ENCODE measurements at regions not wholly inside any gene's neighbourhood (a gene's known extent, or its start where the extent isn't known, plus 50 kb on each side); places are given as distances from the start of the nearest gene placed in this dataset.

DNA sequence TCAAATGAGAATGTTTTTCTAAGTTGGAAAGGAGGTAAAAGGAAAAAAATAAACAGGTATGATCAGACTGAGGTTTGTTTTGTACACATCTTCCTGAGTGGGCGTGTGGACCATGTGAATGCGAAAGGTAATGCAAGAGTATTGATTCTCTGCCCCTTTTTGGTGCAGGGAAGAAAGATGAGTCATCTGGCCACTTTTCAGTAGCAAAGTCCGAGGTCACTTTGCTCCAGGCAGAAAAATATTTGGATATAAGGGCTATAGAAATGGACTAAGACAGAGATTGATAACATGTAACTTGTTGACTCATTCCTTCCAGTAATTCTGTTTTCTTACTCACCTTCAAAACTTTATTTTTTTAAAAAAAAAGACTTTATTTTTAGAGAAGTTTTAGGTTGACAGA is 130.5 kb downstream of the DSEL start:
- TF ChIP-seq, protein P1, sequence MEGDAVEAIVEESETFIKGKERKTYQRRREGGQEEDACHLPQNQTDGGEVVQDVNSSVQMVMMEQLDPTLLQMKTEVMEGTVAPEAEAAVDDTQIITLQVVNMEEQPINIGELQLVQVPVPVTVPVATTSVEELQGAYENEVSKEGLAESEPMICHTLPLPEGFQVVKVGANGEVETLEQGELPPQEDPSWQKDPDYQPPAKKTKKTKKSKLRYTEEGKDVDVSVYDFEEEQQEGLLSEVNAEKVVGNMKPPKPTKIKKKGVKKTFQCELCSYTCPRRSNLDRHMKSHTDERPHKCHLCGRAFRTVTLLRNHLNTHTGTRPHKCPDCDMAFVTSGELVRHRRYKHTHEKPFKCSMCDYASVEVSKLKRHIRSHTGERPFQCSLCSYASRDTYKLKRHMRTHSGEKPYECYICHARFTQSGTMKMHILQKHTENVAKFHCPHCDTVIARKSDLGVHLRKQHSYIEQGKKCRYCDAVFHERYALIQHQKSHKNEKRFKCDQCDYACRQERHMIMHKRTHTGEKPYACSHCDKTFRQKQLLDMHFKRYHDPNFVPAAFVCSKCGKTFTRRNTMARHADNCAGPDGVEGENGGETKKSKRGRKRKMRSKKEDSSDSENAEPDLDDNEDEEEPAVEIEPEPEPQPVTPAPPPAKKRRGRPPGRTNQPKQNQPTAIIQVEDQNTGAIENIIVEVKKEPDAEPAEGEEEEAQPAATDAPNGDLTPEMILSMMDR (IDR thresholded peaks at IDR 0.05; ENCODE audit: low read depth, low read length, missing input control), result no peak
- no peak for TF ChIP-seq RXRA (IDR thresholded peaks at IDR 0.05)
- TF ChIP-seq, protein P2, sequence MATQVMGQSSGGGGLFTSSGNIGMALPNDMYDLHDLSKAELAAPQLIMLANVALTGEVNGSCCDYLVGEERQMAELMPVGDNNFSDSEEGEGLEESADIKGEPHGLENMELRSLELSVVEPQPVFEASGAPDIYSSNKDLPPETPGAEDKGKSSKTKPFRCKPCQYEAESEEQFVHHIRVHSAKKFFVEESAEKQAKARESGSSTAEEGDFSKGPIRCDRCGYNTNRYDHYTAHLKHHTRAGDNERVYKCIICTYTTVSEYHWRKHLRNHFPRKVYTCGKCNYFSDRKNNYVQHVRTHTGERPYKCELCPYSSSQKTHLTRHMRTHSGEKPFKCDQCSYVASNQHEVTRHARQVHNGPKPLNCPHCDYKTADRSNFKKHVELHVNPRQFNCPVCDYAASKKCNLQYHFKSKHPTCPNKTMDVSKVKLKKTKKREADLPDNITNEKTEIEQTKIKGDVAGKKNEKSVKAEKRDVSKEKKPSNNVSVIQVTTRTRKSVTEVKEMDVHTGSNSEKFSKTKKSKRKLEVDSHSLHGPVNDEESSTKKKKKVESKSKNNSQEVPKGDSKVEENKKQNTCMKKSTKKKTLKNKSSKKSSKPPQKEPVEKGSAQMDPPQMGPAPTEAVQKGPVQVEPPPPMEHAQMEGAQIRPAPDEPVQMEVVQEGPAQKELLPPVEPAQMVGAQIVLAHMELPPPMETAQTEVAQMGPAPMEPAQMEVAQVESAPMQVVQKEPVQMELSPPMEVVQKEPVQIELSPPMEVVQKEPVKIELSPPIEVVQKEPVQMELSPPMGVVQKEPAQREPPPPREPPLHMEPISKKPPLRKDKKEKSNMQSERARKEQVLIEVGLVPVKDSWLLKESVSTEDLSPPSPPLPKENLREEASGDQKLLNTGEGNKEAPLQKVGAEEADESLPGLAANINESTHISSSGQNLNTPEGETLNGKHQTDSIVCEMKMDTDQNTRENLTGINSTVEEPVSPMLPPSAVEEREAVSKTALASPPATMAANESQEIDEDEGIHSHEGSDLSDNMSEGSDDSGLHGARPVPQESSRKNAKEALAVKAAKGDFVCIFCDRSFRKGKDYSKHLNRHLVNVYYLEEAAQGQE (IDR thresholded peaks at IDR 0.05), result no peak
- TF ChIP-seq RAD21 (IDR thresholded peaks at IDR 0.05), result no peak

Measured in liver (tissue), 3 donors.